ENCODE measurements at regions not wholly inside any gene's neighbourhood (a gene's known extent, or its start where the extent isn't known, plus 50 kb on each side); places are given as distances from the start of the nearest gene placed in this dataset.
"Not testable (repeated sequence)": the region's sequence is repeated elsewhere in the genome, so short reads cannot be mapped to it uniquely, and the experiment has no call there.

GRCh38 chr12:28040246-28040645 lies 67.7 kb upstream of the PTHLH start:
- no peaks in the 10 kb centered on the region for H3K79me2 ChIP-seq (ENCODE audit: insufficient read depth, low read length)
- H3K36me3 ChIP-seq (replicated peaks in 1 of 2; ENCODE audit: control insufficient read depth in 1 of 2, insufficient read depth in 2 of 2, low read length in 2 of 2): no peaks in the 10 kb centered on the region
- FAIRE-seq: no peak
- CTCF ChIA-PET (ENCODE audit: low intra/inter-chr PET ratio, low total read pairs): no interaction called here
- no peaks in the 10 kb centered on the region for H3K4me1 ChIP-seq (ENCODE audit: insufficient read depth, low read length)
- H3K4me3 ChIP-seq (replicated peaks in 1 of 3; ENCODE audit: insufficient read depth in 1 of 3, low read depth in 2 of 3, low read length in 3 of 3): no peak overlapping the region
- no peak overlapping the region for H3K9ac ChIP-seq (ENCODE audit: insufficient read depth, low read depth, low read length)
- ATAC-seq: no peak
- intact Hi-C loops (cut with micrococcal nuclease; ENCODE audit: unreplicated experiment) (no loop called here), in situ Hi-C loops (cut with HindIII; ENCODE audit: extremely low pct_ligation_motif_present, low pct_unique_long_range_greater_than_20kb) (no loop called here)
- H3K27me3 ChIP-seq (ENCODE audit: control insufficient read depth in 1 of 2, insufficient read depth in 2 of 2, low read length in 2 of 2): no peaks in the 10 kb centered on the region
- WGBS (ENCODE audit: low lambda C conversion rate): 0% methylated on average over 2 of the region's 2 CpGs
- no peak for DNase-seq (ENCODE audit: low spot score)
- POLR2A ChIA-PET: no interaction called here
- no peaks in the 10 kb centered on the region for H3K9me3 ChIP-seq (ENCODE audit: low read length)
- H3K27ac ChIP-seq (ENCODE audit: extremely low read length, insufficient read depth, low read length): no peak overlapping the region
- BruUV-seq (replicated peaks): no TSS peak
- H3K4me2 ChIP-seq (ENCODE audit: low read depth, low read length): no peak overlapping the region
- no peak overlapping the region for H2AFZ ChIP-seq (ENCODE audit: low read length)
- no peaks in the 10 kb centered on the region for H4K20me1 ChIP-seq (ENCODE audit: insufficient read depth, low read length)
- TF ChIP-seq ZNF562 (CRISPR knock-in tag; IDR thresholded peaks at IDR 0.05; ENCODE audit: borderline replicate concordance) (no peak), MBD4 (IDR thresholded peaks at IDR 0.05; ENCODE audit: borderline replicate concordance, low read length) (no peak), MTA1 (CRISPR knock-in tag; IDR thresholded peaks at IDR 0.05; ENCODE audit: borderline replicate concordance) (no peak), MIER2 (CRISPR knock-in tag; IDR thresholded peaks at IDR 0.05) (no peak)

- 2% methylated on average over 3 of the region's 3 CpGs for WGBS (ENCODE audit: low lambda C conversion rate)
- BruUV-seq (replicated peaks); H3K4me1 ChIP-seq (ENCODE audit: insufficient read depth, low read length); intact Hi-C loops (cut with micrococcal nuclease; ENCODE audit: unreplicated experiment); ATAC-seq; H3K79me2 ChIP-seq (ENCODE audit: insufficient read depth, low read length); H4K20me1 ChIP-seq (ENCODE audit: insufficient read depth, low read length); H3K36me3 ChIP-seq (replicated peaks in 1 of 2; ENCODE audit: control insufficient read depth in 1 of 2, insufficient read depth in 2 of 2, low read length in 2 of 2); FAIRE-seq; CTCF ChIA-PET (ENCODE audit: low intra/inter-chr PET ratio, low total read pairs); H3K4me3 ChIP-seq (replicated peaks in 1 of 3; ENCODE audit: insufficient read depth in 1 of 3, low read depth in 2 of 3, low read length in 3 of 3); in situ Hi-C loops (cut with HindIII; ENCODE audit: extremely low pct_ligation_motif_present, low pct_unique_long_range_greater_than_20kb); DNase-seq (ENCODE audit: low spot score); H3K9ac ChIP-seq (ENCODE audit: insufficient read depth, low read depth, low read length); H3K4me2 ChIP-seq (ENCODE audit: low read depth, low read length); H3K27ac ChIP-seq (ENCODE audit: extremely low read length, insufficient read depth, low read length); H3K27me3 ChIP-seq (ENCODE audit: control insufficient read depth in 1 of 2, insufficient read depth in 2 of 2, low read length in 2 of 2); POLR2A ChIA-PET; H3K9me3 ChIP-seq (ENCODE audit: low read length); H2AFZ ChIP-seq (ENCODE audit: low read length): not testable (repeated sequence)
These were observed 74.1 kb upstream of the PTHLH start for GRCh38 chr12:28046600-28046999.
